Medulla oblongata (tissue), 1 donor: ENCODE measurements at regions not wholly inside any gene's neighbourhood (a gene's known extent, or its start where the extent isn't known, plus 50 kb on each side); places are given as distances from the start of the nearest gene placed in this dataset.
"Not testable (repeated sequence)": the region's sequence is repeated elsewhere in the genome, so short reads cannot be mapped to it uniquely, and the experiment has no call there.

Experiments
- DNase-seq: peaks from one replicate; pipeline ENCODE4 v3.0.0-alpha.2; 2015; ENCODE audit errors: extremely low spot score

DNA sequence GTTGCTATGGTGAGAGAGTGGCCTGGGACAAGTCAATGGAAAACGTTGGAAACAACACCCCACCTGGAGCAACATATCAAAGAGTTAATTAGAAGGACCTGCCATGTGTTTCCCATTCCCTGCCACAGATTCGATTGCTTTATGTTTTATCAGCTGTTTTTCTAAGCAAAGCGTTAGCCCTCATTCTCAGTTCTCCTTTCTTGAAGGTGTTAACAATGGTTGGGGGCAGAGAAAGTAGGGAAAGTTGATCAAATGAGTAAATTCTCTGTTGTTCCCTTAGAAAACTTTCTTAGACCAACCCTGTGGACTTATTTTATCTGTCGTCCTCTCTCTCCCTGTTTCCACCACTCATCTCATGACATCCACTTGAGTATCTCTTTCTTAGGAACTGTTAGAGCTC, 102.5 kb downstream of the ADAMTS15 start:
- no peak for DNase-seq

- no peak for DNase-seq
Measured at GRCh38 chr11:130551388-130551787, 102.9 kb downstream of the ADAMTS15 start.

DNA sequence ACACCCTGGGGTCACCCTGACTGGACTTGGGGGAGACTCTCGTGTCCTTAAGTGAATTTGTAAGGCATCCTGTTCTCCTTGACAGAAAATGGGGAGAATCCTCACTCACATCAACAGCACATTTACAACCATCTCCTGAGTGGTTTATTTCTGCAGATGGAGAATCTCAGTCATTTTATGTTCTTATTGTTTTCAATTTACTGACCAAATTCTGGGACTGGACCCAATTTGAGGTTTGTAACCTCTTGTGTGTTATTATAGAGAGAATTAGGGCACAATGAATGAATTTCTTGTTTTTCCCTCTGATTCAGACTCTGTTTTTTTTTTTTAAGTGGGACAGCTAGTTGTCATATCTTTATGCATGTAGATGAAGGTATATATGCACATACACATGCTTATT, 104.9 kb downstream of the ADAMTS15 start:
- DNase-seq, result no peak

- DNase-seq, result no peak
Measured at GRCh38 chr11:130554241-130555055, 106.0 kb downstream of the ADAMTS15 start.

DNA sequence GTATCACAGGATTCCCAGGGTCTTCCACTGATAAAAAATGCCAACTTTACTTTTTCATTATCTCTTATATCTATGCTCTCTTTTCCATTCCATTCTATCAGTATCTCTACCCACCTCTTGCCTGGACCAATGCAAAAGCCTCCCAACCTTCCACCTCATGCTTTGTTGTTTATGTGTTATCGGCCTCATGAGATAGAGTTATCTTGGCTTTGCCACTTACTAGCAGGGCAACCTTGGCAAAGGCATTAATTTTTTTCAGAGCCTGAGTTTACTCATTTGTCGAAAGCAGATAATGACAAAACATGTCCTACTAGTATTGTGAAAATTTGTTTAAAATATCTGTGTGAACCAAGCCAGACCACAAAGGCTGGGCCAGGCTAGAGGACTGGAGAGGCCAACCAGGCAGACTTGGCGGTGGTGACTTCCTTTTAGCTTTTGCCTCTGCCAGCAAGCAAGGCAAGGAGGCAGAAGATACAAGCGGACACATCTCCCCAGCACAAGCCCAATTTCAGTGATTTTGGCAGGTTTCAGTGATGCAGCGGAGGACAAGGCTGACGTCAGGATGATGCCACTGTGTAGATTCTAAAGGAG, 106.9 kb downstream of the ADAMTS15 start:
- no peak for DNase-seq

- DNase-seq, result no peak
Measured at GRCh38 chr11:130560000-130560780, 111.7 kb downstream of the ADAMTS15 start.

DNA sequence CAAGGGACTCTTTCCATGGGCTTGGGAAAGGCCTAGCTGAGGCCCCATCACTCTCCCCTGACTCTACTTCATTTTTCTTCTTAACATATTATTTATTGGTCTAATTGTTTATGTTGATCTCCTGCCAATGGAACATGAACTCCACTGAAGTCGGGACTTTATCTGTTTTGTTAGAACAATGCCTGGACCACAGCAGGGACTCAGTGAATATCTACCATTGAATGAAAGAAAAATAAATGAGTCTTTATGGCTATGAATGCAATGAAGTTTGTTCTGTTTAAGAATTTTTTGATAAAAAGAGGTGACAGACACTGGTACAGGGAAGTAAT, 112.3 kb downstream of the ADAMTS15 start:
- DNase-seq, result no peak

- DNase-seq, result no peak
Measured at GRCh38 chr11:130561441-130561881, 113.0 kb downstream of the ADAMTS15 start.

DNA sequence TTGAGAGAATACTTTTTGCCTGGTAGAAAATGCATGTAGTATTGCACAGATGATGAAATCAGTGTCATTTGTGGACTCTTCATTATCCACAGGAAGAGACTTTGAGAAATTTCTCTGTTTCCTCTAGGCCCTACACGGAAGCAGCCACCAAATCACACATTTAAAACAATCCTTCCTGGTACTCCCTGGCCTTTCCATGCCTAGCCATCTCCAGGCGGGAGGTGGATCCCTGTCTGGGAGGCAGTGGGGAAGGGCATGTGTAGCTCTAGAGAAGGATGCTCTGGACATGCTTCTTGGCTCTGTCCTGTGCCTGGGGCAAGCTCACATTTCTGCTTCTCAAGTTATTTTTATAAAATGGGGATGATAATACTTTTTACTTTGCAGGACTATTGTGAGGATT, 114.1 kb downstream of the ADAMTS15 start:
- no peak for DNase-seq

- not testable (repeated sequence) for DNase-seq
Measured at GRCh38 chr11:130566360-130566759, 117.9 kb downstream of the ADAMTS15 start.

- no peak for DNase-seq
Measured at GRCh38 chr11:130571519-130571918, 123.1 kb downstream of the ADAMTS15 start.

GRCh38 chr11:130571947-130572584, 123.6 kb downstream of the ADAMTS15 start:
- DNase-seq, result no peak

- no peak for DNase-seq
Measured at GRCh38 chr11:130573767-130574166, 125.3 kb downstream of the ADAMTS15 start.

- DNase-seq, result no peak
Measured at GRCh38 chr11:130574740-130575139, 126.3 kb downstream of the ADAMTS15 start.

DNA sequence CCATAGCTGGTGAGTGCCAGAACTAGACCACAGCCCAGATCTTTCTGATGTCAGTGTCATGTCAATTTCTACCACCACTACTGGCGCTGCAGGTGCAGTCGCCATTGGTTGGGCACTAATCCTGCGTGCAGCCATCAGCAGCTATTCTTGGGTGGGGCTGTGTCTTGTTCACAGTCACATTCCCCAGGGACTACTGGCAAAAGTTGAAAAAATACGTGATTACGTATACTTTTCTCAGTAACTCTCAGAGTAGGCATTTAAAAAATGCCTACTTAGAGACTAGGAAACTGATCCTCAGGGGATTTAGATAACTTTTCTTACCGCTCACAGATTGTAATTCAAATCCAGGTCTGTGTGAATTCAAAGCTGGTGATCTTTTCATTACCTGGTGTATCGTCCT, 127.7 kb downstream of the ADAMTS15 start:
- DNase-seq, result no peak

- DNase-seq, result no peak
Measured at GRCh38 chr11:130578738-130579368, 130.4 kb downstream of the ADAMTS15 start.

GRCh38 chr11:130580372-130580771, 131.9 kb downstream of the ADAMTS15 start:
- peak; percentile 88 for DNase-seq

DNA sequence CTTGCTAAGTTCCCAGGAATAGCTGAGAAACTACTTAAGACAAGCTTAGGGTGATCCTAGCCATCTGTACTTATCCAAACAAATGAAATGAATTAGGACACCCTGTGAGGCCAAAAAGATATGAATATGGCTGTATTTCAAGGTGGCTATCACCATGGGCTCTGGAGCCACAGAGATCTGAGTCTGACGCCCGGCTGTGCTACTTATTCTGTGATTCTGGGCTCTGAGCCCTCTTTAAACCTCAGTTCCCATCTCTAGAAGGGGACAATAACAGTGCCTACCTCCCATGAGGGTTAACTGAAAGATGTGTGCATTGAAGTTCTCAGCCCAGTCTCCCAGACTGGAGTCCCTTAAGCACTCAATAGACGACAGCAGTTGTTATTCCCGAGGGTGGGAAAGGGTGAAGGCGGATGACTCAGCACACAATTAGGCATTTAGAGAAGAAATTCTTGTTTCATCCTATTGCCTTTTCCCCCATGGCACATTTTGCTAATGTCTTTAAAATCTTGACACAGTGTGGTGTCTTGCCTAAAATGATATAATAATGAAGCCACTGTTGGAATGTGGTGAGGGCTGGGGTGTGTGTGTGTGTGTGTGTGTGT, 132.5 kb downstream of the ADAMTS15 start:
- peak; percentile 24 for DNase-seq

GRCh38 chr11:130581646-130582045, 133.2 kb downstream of the ADAMTS15 start:
- no peak for DNase-seq

GRCh38 chr11:130582176-130582575, 133.7 kb downstream of the ADAMTS15 start:
- no peak for DNase-seq

GRCh38 chr11:130582981-130583380, 134.5 kb downstream of the ADAMTS15 start:
- no peak for DNase-seq
